Tibial artery (tissue), 4 donors: ENCODE measurements at regions not wholly inside any gene's neighbourhood (a gene's known extent, or its start where the extent isn't known, plus 50 kb on each side); places are given as distances from the start of the nearest gene placed in this dataset.

Source experiments
- DNase-seq, 2 donors: peaks; one replicate each; pipeline ENCODE4 v3.0.0-alpha.2; 2019
- H3K27ac ChIP-seq, 2 donors: fragments of 200-600 bp; sonication (generic) in 1 of 2; 1 replicate in 1 of 2; 2 replicates in 1 of 2; pipeline ENCODE4 v1.5.1; 2018 to 2019; ENCODE audit warnings: mild to moderate bottlenecking in 1 of 2
- H3K27me3 ChIP-seq, 2 donors: fragments of 200-600 bp; sonication (generic) in 1 of 2; one replicate each; pipeline versions ENCODE4 v1.5.1 to v1.6.0; 2016 to 2019
- H3K36me3 ChIP-seq, 3 donors: fragments of 200-600 bp; sonication (generic) in 2 of 3; one replicate each; pipeline ENCODE4 v1.5.1; 2016 to 2019; ENCODE audit warnings: mild to moderate bottlenecking in 2 of 3
- H3K4me1 ChIP-seq, 4 donors: fragments of 200-600 bp; sonication (generic) in 2 of 4; 1 replicate in 3 of 4; 2 replicates in 1 of 4; pipeline ENCODE4 v1.5.1; 2016 to 2019
- H3K4me3 ChIP-seq, 2 donors: fragments of 200-600 bp; sonication (generic) in 1 of 2; 1 replicate in 1 of 2; 2 replicates in 1 of 2; pipeline ENCODE4 v1.5.1; 2018 to 2019; ENCODE audit warnings: mild to moderate bottlenecking in 2 of 2
- H3K9me3 ChIP-seq, 3 donors: fragments of 200-600 bp; sonication (generic) in 1 of 3; one replicate each; pipeline ENCODE4 v1.5.1; 2016 to 2019
- CTCF ChIP-seq, 2 experiments: fragments of 200-600 bp in 1 of 2; fragments of 450-650 bp in 1 of 2; IDR thresholded peaks; one replicate each; pipeline ENCODE4 v1.5.1; 2017 to 2019; ENCODE audit warnings: antibody characterized with exemption in 2 of 2, mild to moderate bottlenecking in 1 of 2, moderate library complexity in 1 of 2
- intact Hi-C: fragments of 100-400 bp; cut with DNase I; formaldehyde crosslinking; loops from one replicate; pipeline ENCODE4 v1.15.0; 2023; ENCODE audit warnings: low total_unique reads

GRCh38 chr2:168378960-168379669, 77.0 kb upstream of the CERS6 start:
- no peak overlapping the region for H3K27ac ChIP-seq
- peaks cover 0 to 7% (median 5%) of the 10 kb centered on the region in 3 donors for H3K9me3 ChIP-seq
- no peaks in the 10 kb centered on the region for H3K4me1 ChIP-seq
- H3K36me3 ChIP-seq, result no peaks in the 10 kb centered on the region
- intact Hi-C loops, result no loop called here
- no peak overlapping the region for H3K4me3 ChIP-seq
- H3K27me3 ChIP-seq, result no peaks in the 10 kb centered on the region
- no peak for DNase-seq
- TF ChIP-seq CTCF (IDR thresholded peaks at IDR 0.05), result no peak

GRCh38 chr2:168380500-168380899, 75.6 kb upstream of the CERS6 start:
- H3K36me3 ChIP-seq, result no peaks in the 10 kb centered on the region
- no peaks in the 10 kb centered on the region for H3K27me3 ChIP-seq
- intact Hi-C loops, result no loop called here
- H3K4me3 ChIP-seq, result no peak overlapping the region
- no peak for TF ChIP-seq CTCF (IDR thresholded peaks at IDR 0.05)
- no peak overlapping the region for H3K27ac ChIP-seq
- H3K4me1 ChIP-seq, result no peaks in the 10 kb centered on the region
- H3K9me3 ChIP-seq, result peaks cover 0 to 7% (median 5%) of the 10 kb centered on the region in 3 donors
- DNase-seq, result no peak

GRCh38 chr2:168392024-168392423, 64.0 kb upstream of the CERS6 start:
- Histone ChIP-seq H3K4me3 (no peak overlapping the region), H3K4me1 (peaks cover 0 to 6% (median 0%) of the 10 kb centered on the region in 4 donors), H3K27me3 (no peaks in the 10 kb centered on the region), H3K9me3 (no peaks in the 10 kb centered on the region), H3K27ac (no peak overlapping the region), H3K36me3 (no peaks in the 10 kb centered on the region)
- TF ChIP-seq CTCF (IDR thresholded peaks at IDR 0.05), result no peak
- intact Hi-C loops, result no loop called here
- DNase-seq, result no peak

- TF ChIP-seq CTCF (IDR thresholded peaks at IDR 0.05), result no peak
- intact Hi-C loops, result no loop called here
- no peaks in the 10 kb centered on the region for H3K27me3 ChIP-seq
These were observed 63.3 kb upstream of the CERS6 start for GRCh38 chr2:168392797-168393196.

GRCh38 chr2:168394262-168394661, 61.8 kb upstream of the CERS6 start:
- DNase-seq, result no peak
- Histone ChIP-seq H3K4me1 (peaks cover 0 to 6% (median 0%) of the 10 kb centered on the region in 4 donors), H3K27ac (no peak overlapping the region), H3K9me3 (no peaks in the 10 kb centered on the region), H3K27me3 (no peaks in the 10 kb centered on the region), H3K4me3 (no peak overlapping the region), H3K36me3 (no peaks in the 10 kb centered on the region)
- intact Hi-C loops, result no loop called here
- no peak for TF ChIP-seq CTCF (IDR thresholded peaks at IDR 0.05)

More at GRCh38 chr2:168392797-168393196, 63.3 kb upstream of the CERS6 start:
- peaks cover 0 to 6% (median 0%) of the 10 kb centered on the region in 4 donors for H3K4me1 ChIP-seq
- no peak for DNase-seq
- no peaks in the 10 kb centered on the region for H3K9me3 ChIP-seq
- H3K4me3 ChIP-seq, result no peak overlapping the region
- H3K36me3 ChIP-seq, result no peaks in the 10 kb centered on the region
- no peak overlapping the region for H3K27ac ChIP-seq
